IPS-15b (cell line): ENCODE measurements at regions not wholly inside any gene's neighbourhood (a gene's known extent, or its start where the extent isn't known, plus 50 kb on each side); places are given as distances from the start of the nearest gene placed in this dataset.

ENCODE experiments used
- H3K27me3 ChIP-seq: one replicate; pipeline ENCODE4 v1.6.1; 2013; ENCODE audit warnings: low read length; ENCODE audit not compliant: control insufficient read depth, insufficient read depth
- H3K36me3 ChIP-seq: one replicate; pipeline ENCODE4 v1.6.1; 2013; ENCODE audit warnings: low read length; ENCODE audit not compliant: control insufficient read depth, insufficient read depth
- H3K4me1 ChIP-seq: one replicate; pipeline ENCODE4 v1.6.1; 2013; ENCODE audit warnings: mild to moderate bottlenecking, low read length; ENCODE audit not compliant: control insufficient read depth, insufficient read depth
- H3K4me3 ChIP-seq: one replicate; pipeline ENCODE4 v1.5.1; 2013; ENCODE audit warnings: low read depth, low read length
- H3K9ac ChIP-seq: one replicate; pipeline ENCODE4 v1.6.1; 2013; ENCODE audit warnings: low read depth, mild to moderate bottlenecking, low read length
- H3K9me3 ChIP-seq: one replicate; pipeline ENCODE4 v1.6.1; 2013; ENCODE audit warnings: mild to moderate bottlenecking, low read length; ENCODE audit not compliant: control insufficient read depth, insufficient read depth

DNA sequence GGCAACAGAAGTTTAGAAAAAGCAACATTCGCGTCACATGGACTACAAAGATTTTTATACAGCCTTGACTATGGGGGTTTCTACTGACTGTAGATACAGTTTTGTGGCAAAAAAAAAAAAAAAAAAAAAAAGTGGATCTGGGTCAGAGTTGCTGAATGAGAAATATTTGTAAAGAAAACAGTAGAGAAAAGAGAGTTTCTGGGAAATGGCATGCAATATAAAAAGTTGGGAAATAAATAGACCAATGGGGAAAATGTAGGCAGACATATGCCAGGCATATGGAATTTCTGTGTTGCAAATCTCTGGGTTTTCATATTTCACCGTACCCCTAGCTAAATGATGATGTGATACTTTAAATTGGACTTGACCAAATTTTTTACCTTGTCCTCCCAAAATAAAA is 315.3 kb downstream of the EFNB2 start:
- no peaks in the 10 kb centered on the region for H3K36me3 ChIP-seq
- no peaks in the 10 kb centered on the region for H3K9me3 ChIP-seq
- no peak overlapping the region for H3K4me3 ChIP-seq
- H3K9ac ChIP-seq, result no peak overlapping the region
- no peaks in the 10 kb centered on the region for H3K4me1 ChIP-seq
- no peaks in the 10 kb centered on the region for H3K27me3 ChIP-seq

DNA sequence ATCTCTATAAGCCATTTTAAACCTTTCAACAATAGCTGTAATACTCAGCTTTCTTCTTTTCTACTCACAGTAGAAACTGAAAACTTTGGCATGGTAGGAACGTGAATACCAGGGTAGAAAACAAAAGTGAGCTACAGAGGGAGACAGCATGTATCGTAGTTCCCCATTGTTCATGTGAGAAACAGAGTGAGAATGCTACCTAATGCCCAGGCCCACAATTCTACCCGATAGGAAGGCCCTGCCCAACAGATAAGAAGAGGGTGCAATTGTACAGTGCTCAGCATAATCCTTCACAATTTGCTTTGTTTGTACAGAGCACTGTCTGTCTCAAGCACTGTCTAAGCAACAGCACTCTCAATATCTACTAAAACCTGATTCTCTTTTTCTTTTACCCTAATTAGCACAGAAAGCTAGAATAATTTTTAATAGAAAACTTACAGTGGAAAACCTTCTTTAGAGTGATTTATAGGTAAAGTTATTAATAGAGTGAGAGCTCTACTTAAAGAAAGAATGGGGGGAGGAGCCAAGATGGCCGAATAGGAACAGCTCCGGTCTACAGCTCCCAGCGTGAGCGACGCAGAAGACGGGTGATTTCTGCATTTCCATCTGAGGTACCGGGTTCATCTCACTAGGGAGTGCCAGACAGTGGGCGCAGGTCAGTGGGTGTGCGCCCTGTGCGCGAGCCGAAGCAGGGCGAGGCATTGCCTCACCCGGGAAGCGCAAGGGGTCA is 322.3 kb downstream of the EFNB2 start:
- peaks cover 2% of the 10 kb centered on the region for H3K4me1 ChIP-seq
- H3K9ac ChIP-seq, result no peak overlapping the region
- H3K9me3 ChIP-seq, result no peaks in the 10 kb centered on the region
- peak overlapping the region; percentile 4 for H3K4me3 ChIP-seq
- H3K27me3 ChIP-seq, result no peaks in the 10 kb centered on the region
- no peaks in the 10 kb centered on the region for H3K36me3 ChIP-seq

GRCh38 chr13:106212386-106213010 is 323.0 kb downstream of the EFNB2 start:
- no peaks in the 10 kb centered on the region for H3K36me3 ChIP-seq
- no peak overlapping the region for H3K4me3 ChIP-seq
- no peaks in the 10 kb centered on the region for H3K9me3 ChIP-seq
- no peak overlapping the region for H3K9ac ChIP-seq
- peaks cover 2% of the 10 kb centered on the region for H3K4me1 ChIP-seq
- H3K27me3 ChIP-seq, result no peaks in the 10 kb centered on the region

- H3K36me3 ChIP-seq, result no peaks in the 10 kb centered on the region
- no peak overlapping the region for H3K9ac ChIP-seq
- peaks cover 5% of the 10 kb centered on the region for H3K4me1 ChIP-seq
- no peaks in the 10 kb centered on the region for H3K27me3 ChIP-seq
- no peak overlapping the region for H3K4me3 ChIP-seq
- no peaks in the 10 kb centered on the region for H3K9me3 ChIP-seq
These were observed 325.1 kb downstream of the EFNB2 start for GRCh38 chr13:106210324-106210723.

DNA sequence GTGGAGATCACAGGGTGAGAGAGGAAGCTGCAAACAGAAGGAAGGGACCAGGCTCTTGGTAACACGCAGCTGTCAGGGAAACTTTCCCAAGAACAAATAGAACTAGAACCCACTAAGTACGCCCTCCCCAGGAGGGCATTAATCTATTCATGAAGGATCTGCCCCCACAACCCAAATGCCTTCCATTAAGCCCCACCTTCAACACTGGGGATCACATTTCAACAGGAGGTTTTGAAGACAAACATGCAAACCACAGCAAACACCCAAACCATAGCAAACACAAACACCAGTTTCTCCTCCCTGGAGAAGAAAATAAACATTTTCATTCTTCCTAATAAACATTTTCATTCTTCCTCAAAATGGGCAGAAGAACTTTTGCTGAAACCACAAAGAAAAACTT is 329.6 kb downstream of the EFNB2 start:
- Histone ChIP-seq H3K9me3 (no peaks in the 10 kb centered on the region), H3K4me3 (no peak overlapping the region), H3K36me3 (no peaks in the 10 kb centered on the region), H3K4me1 (peaks cover 11% of the 10 kb centered on the region), H3K9ac (no peak overlapping the region), H3K27me3 (no peaks in the 10 kb centered on the region)

- Histone ChIP-seq H3K27me3 (no peaks in the 10 kb centered on the region), H3K9ac (no peak overlapping the region)
These were observed 338.0 kb downstream of the EFNB2 start for GRCh38 chr13:106197496-106197895.

DNA sequence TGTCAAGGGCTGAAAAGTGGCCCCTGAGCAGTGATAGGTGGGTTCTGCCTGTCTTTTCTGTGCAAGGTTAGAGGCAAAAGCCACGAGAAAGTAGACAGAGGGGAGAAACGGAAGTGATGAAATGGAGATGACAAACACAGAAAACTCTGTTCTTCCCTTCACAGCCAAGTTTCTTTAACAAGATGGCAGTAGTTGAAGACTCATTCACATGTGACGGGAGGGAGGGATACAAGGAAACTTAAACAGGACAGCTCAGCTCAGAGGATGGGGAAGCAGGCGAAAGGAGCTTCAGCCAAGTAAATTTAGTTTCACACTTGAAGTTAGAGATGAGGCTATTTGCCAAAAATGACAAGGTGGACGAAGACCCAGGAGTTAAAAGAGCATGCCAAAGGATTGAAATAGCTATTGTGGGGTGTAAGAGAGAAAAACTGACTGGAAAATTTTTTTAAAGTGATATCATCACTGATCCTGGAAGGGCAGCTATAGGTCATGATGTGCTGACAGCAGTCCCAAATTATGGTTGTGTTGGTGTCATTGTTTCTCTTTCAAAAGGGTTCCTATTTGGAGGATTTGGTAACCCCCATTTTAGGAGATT is 347.9 kb downstream of the EFNB2 start:
- H3K27me3 ChIP-seq, result no peaks in the 10 kb centered on the region
- H3K4me3 ChIP-seq, result no peak overlapping the region
- H3K4me1 ChIP-seq, result no peaks in the 10 kb centered on the region
- no peaks in the 10 kb centered on the region for H3K9me3 ChIP-seq
- no peaks in the 10 kb centered on the region for H3K36me3 ChIP-seq
- no peak overlapping the region for H3K9ac ChIP-seq

More at GRCh38 chr13:106197496-106197895, 338.0 kb downstream of the EFNB2 start:
- Histone ChIP-seq H3K9me3 (no peaks in the 10 kb centered on the region), H3K4me1 (peaks cover 6% of the 10 kb centered on the region), H3K36me3 (no peaks in the 10 kb centered on the region), H3K4me3 (no peak overlapping the region)

DNA sequence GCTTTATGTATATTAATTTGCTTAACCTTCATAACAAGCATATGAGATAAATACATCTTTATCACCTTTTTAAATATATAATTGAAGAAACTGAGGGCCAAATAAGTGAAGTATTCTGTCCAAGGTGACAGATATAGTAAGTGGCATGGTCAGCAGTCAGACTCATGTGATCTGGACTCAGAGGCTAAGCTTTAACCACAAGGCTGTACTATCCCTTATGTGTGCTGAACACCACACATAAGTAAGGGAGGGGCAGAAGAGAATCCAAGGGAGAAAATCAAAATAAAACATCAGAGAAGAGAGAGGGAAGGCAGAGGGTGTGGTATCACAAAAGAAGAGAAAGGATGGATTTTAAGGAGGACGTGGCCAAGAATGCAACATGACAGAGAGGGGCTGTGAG is 348.4 kb downstream of the EFNB2 start:
- no peak overlapping the region for H3K9ac ChIP-seq
- no peaks in the 10 kb centered on the region for H3K27me3 ChIP-seq
- no peaks in the 10 kb centered on the region for H3K36me3 ChIP-seq
- H3K9me3 ChIP-seq, result no peaks in the 10 kb centered on the region
- H3K4me1 ChIP-seq, result no peaks in the 10 kb centered on the region
- no peak overlapping the region for H3K4me3 ChIP-seq

DNA sequence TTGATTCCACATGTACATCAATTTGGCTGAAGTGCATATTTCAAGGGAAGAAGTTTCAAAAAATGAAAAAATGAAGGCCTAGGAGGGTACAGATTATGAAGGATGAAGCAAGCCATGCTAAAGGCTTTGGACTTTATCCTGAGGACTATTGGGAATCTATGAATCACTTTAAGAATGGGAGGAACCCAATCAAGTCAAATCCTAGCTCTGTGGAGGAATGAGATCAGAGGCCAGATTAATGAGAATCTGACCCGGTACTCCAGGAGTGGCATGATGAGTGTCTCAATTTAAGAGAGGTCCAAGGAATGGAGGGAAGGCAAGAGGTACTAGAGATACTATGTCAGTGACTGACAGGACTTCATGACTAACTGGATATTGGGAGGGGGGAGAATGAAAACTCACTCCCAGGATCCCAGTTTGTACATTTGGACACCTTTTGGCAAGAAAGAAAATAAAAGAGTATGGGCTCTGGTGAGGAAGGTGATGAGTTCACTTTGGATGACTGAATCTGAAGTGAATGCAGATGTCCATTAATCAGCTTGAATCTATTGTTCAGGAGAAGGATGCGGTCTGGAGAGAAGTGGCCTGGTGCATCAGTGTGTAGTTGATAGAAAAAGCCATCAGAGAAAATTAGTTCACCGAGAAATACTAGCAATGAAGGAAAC is 349.0 kb downstream of the EFNB2 start:
- no peaks in the 10 kb centered on the region for H3K36me3 ChIP-seq
- no peaks in the 10 kb centered on the region for H3K27me3 ChIP-seq
- H3K9me3 ChIP-seq, result no peaks in the 10 kb centered on the region
- H3K4me1 ChIP-seq, result no peaks in the 10 kb centered on the region
- no peak overlapping the region for H3K9ac ChIP-seq
- H3K4me3 ChIP-seq, result no peak overlapping the region

DNA sequence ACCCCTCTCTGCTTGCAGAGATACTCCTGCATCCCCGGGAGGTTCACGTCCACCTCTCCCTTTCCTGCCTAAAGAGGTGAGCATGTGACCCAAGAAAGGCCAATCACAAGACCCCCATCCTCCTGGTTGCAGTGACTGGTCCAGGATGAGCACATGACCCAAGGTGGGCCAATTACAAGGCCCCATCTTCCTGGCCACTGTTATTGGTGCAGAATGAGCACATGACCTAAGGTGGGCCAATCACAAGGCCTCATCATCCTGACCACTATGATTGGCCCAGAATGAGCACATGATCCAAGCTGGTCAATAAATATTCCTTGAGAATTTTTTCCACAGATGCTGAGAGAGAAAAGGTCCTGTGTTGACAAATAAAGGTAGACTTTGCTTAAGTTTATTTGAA is 350.7 kb downstream of the EFNB2 start:
- Histone ChIP-seq H3K36me3 (no peaks in the 10 kb centered on the region), H3K9ac (no peak overlapping the region), H3K4me1 (no peaks in the 10 kb centered on the region), H3K27me3 (no peaks in the 10 kb centered on the region), H3K4me3 (no peak overlapping the region), H3K9me3 (no peaks in the 10 kb centered on the region)

DNA sequence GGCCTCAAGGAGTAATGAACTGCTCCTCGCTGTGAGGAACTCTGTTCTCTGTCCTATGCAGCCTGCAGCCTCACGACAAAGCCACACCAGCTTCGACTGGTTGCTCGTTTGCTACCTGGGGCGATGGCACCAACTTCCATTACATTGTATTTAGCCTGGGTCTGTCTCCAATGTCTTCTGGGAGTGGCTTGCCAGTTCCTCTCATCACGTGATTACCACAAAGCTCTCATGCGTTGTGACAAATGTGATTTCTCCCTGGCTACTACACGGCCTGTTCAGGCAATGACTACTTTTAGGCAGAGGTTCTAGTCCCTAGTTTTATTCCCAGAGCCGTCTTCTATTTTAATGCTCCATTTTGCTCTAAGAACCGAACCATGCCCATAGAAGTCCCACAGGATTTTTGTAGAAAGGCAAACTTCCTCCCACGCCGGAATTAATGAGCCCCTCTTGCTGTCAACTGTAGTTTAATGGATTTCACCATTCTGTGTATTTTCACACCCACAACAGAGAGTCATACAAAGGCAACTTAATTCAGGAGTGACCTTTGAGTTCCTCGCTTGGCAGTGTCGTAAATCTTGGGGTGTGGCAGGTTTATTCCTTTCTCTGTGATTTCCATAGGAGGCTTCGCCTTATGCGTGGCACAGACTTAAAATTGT is 351.9 kb downstream of the EFNB2 start:
- Histone ChIP-seq H3K4me1 (no peaks in the 10 kb centered on the region), H3K9ac (no peak overlapping the region), H3K4me3 (no peak overlapping the region), H3K9me3 (no peaks in the 10 kb centered on the region), H3K36me3 (no peaks in the 10 kb centered on the region), H3K27me3 (no peaks in the 10 kb centered on the region)
